ENCODE measurements at regions not wholly inside any gene's neighbourhood (a gene's known extent, or its start where the extent isn't known, plus 50 kb on each side); places are given as distances from the start of the nearest gene placed in this dataset.

DNA sequence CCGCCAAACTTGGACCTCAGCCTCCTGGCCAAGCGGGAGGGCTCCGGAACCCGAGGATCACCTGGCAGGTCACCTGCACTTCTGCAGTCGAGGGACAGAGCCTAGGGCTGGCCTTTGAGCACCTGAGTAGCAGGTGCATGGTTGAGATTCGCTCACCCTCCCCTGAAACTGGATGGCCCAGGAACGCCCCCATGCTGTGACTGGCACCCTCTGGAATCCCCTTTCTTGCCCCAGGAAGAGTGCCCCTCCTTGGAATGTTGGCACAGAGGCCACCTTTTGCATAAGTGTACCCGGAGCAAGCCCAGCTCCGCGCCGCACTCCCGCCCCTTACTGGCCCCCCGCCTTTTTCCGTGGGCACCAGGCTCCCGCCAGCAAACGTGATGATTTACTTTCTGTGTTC lies 112.5 kb upstream of the IER5L start:
- in situ Hi-C loops (cut with HindIII; ENCODE audit: low pct_ligation_motif_present, low sequenced_read_pairs): no loop called here
- TF ChIP-seq, protein P1, sequence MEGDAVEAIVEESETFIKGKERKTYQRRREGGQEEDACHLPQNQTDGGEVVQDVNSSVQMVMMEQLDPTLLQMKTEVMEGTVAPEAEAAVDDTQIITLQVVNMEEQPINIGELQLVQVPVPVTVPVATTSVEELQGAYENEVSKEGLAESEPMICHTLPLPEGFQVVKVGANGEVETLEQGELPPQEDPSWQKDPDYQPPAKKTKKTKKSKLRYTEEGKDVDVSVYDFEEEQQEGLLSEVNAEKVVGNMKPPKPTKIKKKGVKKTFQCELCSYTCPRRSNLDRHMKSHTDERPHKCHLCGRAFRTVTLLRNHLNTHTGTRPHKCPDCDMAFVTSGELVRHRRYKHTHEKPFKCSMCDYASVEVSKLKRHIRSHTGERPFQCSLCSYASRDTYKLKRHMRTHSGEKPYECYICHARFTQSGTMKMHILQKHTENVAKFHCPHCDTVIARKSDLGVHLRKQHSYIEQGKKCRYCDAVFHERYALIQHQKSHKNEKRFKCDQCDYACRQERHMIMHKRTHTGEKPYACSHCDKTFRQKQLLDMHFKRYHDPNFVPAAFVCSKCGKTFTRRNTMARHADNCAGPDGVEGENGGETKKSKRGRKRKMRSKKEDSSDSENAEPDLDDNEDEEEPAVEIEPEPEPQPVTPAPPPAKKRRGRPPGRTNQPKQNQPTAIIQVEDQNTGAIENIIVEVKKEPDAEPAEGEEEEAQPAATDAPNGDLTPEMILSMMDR (IDR thresholded peaks at IDR 0.05; ENCODE audit: low read depth, low read length, missing control alignments): no peak
- no peaks in the 10 kb centered on the region for H3K27me3 ChIP-seq (replicated peaks)
- H3K4me3 ChIP-seq (ENCODE audit: low read depth, low read length): no peak overlapping the region
- no peak overlapping the region for H3K27ac ChIP-seq
- no peaks in the 10 kb centered on the region for H3K36me3 ChIP-seq (replicated peaks)
- DNase-seq: no peak

DNA sequence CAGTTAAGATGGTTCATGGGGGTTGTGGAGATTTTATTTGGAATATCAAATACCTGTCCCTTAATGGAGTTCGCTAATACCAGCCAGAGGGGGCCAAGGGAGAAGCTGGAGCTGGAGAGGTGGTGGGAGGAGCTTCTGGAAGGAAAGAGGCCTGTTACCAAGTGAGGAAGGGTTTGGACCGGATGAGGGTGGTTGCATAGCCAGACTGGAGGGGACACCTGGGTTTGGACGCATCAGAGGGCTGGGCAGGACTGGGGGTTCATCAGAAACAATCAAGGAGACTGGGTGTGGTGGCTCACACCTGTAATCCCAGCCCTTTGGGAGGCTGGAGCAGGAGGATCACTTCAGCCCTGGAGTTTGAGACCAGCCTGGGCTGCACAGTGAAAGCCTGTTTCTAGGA lies 111.8 kb upstream of the IER5L start:
- TF ChIP-seq, protein P1 (IDR thresholded peaks at IDR 0.05; ENCODE audit: low read depth, low read length, missing control alignments): no peak
- no peaks in the 10 kb centered on the region for H3K27me3 ChIP-seq (replicated peaks)
- H3K4me3 ChIP-seq (ENCODE audit: low read depth, low read length): no peak overlapping the region
- no peaks in the 10 kb centered on the region for H3K36me3 ChIP-seq (replicated peaks)
- in situ Hi-C loops (cut with HindIII; ENCODE audit: low pct_ligation_motif_present, low sequenced_read_pairs): no loop called here
- DNase-seq: no peak
- H3K27ac ChIP-seq: no peak overlapping the region

DNA sequence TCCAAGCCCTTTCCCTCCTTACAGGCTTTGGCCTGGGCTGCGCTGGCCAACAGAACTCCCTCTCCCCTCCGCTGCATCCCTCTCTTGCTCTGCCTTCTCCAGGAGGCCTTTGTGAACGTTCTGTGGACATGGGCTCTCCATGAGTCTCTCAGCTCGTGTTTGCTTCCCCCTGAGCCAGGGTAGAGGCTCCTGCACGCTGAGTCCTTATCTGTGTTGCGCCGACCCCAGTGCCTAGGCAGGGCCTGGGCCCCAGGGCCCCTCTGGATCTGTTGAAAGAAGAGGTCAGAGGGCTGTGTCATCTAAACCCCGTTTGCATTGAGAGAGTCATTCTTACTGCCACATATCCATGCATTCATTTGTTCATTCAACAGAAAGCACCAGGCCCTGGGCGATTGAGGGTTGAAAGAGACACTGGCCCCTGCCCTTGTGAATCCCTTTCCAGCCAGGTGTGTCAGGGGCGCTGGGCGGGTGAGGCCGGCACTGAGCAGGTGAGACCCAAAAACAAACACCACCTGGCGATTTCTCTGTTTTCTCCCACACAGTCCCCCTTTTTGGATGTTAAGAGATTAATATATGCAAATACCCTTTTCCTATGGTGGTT lies 111.2 kb upstream of the IER5L start:
- DNase-seq: no peak
- Histone ChIP-seq H3K36me3 (replicated peaks) (no peaks in the 10 kb centered on the region), H3K27ac (no peak overlapping the region), H3K4me3 (ENCODE audit: low read depth, low read length) (no peak overlapping the region), H3K27me3 (replicated peaks) (no peaks in the 10 kb centered on the region)
- in situ Hi-C loops (cut with HindIII; ENCODE audit: low pct_ligation_motif_present, low sequenced_read_pairs): no loop called here
- TF ChIP-seq, protein P1 (IDR thresholded peaks at IDR 0.05; ENCODE audit: low read depth, low read length, missing control alignments): no peak

DNA sequence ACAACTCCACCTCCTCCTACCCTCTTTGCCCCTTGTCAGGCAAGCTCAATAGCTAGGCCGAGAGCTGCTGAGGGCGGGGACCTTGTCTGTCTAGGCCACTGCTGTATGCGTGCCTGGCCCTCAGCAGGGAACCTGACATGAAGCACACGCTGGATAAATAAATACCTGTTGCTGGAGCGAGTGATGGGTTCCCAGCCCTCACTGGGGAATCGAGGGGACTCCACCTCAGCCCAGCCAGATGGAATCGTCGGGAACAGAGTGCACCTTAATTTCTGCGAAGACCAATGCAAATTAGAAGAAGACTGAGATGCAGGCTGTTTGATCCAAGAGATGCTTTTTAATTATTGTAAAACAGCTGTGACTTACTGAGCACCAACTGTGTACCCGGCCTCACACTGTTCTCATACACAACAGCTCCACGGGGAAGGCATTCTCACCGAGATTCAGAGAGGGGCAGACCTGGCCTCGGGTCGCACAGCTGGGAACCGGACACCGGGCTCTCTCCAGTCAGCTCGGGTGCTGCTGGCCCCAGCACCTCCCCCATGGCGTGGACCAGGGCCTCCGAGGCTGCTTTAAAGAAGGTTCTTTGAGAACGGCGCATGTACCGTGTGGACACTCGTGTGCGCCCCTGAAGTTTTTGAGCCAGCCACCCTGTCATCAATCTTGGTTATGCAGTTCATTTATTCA lies 109.7 kb upstream of the IER5L start:
- Histone ChIP-seq H3K4me3 (ENCODE audit: low read depth, low read length) (no peak overlapping the region), H3K27ac (no peak overlapping the region), H3K36me3 (replicated peaks) (no peaks in the 10 kb centered on the region), H3K27me3 (replicated peaks) (no peaks in the 10 kb centered on the region)
- no peak for DNase-seq
- in situ Hi-C loops (cut with HindIII; ENCODE audit: low pct_ligation_motif_present, low sequenced_read_pairs): no loop called here
- TF ChIP-seq, protein P1 (IDR thresholded peaks at IDR 0.05; ENCODE audit: low read depth, low read length, missing control alignments): no peak

DNA sequence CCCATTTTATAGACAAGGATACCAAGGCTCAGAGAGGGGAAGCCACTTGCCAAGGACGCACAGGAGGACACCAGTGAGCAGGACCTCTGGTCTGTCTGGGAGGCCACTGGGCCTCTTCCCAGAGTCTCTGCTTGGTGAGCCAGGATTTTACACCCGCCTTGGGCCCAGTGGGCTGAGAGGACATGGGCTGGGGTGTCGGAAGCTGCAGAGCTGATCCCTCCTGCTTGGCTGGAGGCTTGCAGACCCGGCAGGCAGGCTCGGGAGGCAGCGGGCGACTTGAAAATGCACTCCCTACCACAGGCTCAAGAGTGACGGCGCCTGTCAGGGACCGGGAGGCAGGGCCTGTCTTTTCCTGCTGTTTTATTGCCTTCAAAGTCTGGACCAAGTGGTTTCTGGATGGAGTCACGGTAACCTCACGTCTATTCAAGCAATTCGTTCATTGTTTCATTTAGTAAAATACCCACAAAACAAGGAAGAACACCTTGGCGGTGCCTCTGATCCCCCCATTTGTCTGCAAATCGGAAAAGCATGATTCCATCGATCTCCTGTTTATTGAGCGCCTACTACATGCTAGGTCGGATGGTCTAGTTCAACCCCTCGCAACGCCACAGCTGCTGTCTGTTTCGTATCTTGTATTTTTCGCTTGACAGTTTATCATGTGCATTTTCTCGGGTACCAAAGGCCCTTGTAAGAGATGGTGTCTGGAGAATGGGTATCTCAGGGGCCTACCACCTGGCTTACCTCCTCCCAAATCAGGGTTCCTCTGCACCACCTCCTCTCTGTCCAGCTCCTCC lies 108.1 kb upstream of the IER5L start:
- in situ Hi-C loops (cut with HindIII; ENCODE audit: low pct_ligation_motif_present, low sequenced_read_pairs): no loop called here
- H3K27me3 ChIP-seq (replicated peaks): no peaks in the 10 kb centered on the region
- no peak for DNase-seq
- no peaks in the 10 kb centered on the region for H3K36me3 ChIP-seq (replicated peaks)
- H3K27ac ChIP-seq: no peak overlapping the region
- no peak overlapping the region for H3K4me3 ChIP-seq (ENCODE audit: low read depth, low read length)
- TF ChIP-seq, protein P1 (IDR thresholded peaks at IDR 0.05; ENCODE audit: low read depth, low read length, missing control alignments): no peak

Measured in brain microvascular endothelial cell (primary cell).